ENCODE measurements at regions not wholly inside any gene's neighbourhood (a gene's known extent, or its start where the extent isn't known, plus 50 kb on each side); places are given as distances from the start of the nearest gene placed in this dataset.

DNA sequence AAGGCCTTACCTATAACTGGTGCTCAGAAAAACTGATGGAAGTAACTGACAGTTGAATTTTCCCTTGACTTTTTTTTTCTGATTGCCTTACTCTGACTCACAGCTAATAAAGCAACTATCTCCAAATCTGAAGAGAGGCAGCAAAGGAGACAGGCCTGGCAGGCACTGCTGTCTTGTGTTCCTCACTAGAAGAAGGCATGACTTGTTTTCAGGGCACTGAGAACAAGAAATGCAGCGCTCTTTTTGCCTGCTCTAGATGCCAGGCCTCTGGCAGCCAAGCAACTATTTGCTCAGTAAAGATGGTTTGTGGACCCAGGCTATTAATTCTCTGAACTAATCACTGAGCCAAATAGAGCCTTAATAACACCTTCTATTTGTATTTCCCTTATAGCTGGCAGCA, 155.1 kb downstream of the PRDM13 start:
- TF ChIP-seq, protein P1, sequence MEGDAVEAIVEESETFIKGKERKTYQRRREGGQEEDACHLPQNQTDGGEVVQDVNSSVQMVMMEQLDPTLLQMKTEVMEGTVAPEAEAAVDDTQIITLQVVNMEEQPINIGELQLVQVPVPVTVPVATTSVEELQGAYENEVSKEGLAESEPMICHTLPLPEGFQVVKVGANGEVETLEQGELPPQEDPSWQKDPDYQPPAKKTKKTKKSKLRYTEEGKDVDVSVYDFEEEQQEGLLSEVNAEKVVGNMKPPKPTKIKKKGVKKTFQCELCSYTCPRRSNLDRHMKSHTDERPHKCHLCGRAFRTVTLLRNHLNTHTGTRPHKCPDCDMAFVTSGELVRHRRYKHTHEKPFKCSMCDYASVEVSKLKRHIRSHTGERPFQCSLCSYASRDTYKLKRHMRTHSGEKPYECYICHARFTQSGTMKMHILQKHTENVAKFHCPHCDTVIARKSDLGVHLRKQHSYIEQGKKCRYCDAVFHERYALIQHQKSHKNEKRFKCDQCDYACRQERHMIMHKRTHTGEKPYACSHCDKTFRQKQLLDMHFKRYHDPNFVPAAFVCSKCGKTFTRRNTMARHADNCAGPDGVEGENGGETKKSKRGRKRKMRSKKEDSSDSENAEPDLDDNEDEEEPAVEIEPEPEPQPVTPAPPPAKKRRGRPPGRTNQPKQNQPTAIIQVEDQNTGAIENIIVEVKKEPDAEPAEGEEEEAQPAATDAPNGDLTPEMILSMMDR (IDR thresholded peaks at IDR 0.05; ENCODE audit: insufficient read depth, low read length, poor library complexity, severe bottlenecking), result no peak
- no peak for TF ChIP-seq EZH2phosphoT487 (conservative IDR thresholded peaks at IDR 0.05; ENCODE audit: low read length)

All from SU-DHL-6 (cell line).